GM11168 (cell line): ENCODE measurements at regions not wholly inside any gene's neighbourhood (a gene's known extent, or its start where the extent isn't known, plus 50 kb on each side); places are given as distances from the start of the nearest gene placed in this dataset.
"Not testable (repeated sequence)": the region's sequence is repeated elsewhere in the genome, so short reads cannot be mapped to it uniquely, and the experiment has no call there.

Experiments
- in situ Hi-C: fragments of 300-500 bp; cut with MboI; formaldehyde crosslinking; loops from one replicate; pipeline ENCODE4 v1.12.0; 2022; ENCODE audit warnings: low sequenced_read_pairs; ENCODE audit not compliant: unreplicated experiment

DNA sequence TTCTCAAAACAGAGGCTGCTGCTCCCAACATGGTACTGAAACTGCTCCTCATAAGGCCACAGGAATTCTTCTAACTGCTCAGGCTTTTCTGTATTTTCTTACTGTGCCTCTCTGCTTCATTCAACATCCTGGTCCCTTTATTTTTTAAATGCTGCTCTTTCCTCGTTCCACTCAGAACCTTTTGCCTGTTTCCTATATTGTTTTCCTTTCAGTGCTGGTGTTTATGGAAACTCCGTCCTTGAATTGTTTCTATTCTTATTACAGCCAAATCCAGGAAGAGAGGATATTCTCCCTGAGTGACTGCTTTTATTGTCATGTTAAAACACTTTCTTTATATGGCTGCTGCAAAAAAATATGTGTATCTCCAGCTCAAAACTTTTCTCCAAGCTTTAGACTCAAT is 173.0 kb upstream of the E2F7 start:
- in situ Hi-C loops = no loop called here

- in situ Hi-C loops = no loop called here
These were observed 172.5 kb upstream of the E2F7 start for GRCh38 chr12:77237896-77238295.

GRCh38 chr12:77236066-77236465 is 170.7 kb upstream of the E2F7 start:
- in situ Hi-C loops = no loop called here

DNA sequence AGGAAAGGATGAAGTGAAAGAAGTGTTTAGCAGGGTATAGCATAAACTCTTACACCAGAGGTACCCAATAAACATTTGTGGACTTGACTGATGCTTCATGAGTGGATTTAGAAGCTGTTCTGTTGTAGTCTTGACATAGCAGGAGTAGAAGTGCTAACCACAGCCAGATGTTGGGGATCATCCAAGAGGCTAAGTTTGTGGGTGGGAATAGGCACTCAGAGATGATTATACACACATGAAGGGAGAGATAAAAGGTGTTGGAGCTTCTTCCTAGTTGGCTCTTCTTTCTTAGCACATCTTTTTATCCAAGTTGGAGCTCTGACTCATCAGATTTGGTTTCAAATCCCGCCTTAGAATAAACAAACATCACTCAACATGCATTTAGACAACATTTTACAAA is 166.7 kb upstream of the E2F7 start:
- in situ Hi-C loops = no loop called here

DNA sequence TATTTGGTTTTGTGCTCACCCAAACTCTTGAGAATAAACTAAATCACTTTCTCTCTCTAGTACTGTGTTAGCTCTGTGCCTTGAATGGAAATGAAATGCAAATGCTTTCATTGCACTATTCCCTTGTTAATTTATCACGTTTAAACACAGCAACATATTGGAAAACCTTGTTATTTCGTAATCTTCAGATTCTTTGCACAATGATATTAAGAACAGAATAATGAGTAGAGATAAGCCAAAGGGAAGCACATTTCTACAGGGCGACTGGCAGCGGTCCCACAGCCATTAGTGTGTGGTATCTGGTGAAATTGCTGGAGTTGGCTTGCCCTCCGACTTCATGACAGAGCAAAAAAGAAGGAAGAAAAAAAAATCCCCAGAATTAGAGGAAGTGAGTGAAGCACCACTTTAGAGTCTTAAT is 166.1 kb upstream of the E2F7 start:
- in situ Hi-C loops = no loop called here

GRCh38 chr12:77229640-77230442 is 164.5 kb upstream of the E2F7 start:
- in situ Hi-C loops = no loop called here

DNA sequence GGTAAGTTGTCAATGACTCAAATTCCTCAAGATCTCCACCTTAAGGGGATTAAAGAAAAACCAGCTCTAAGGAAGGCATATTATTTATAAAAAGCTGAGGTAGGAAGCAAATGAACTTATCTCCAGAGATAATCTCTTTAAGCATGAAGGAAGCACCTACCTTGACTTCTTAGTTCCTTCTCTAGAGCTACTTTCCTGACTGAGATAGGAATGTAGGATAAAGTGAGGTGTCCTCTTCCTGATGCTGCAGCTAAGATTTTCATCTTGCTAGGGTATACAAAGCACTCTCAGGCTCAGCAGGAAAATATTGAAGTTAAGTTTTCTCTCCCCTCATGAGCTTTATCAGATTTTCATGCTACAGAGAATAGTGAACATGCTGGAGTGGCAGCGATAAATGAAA is 163.0 kb upstream of the E2F7 start:
- in situ Hi-C loops = no loop called here

- in situ Hi-C loops = no loop called here
These were observed 161.0 kb upstream of the E2F7 start for GRCh38 chr12:77226368-77226767.

DNA sequence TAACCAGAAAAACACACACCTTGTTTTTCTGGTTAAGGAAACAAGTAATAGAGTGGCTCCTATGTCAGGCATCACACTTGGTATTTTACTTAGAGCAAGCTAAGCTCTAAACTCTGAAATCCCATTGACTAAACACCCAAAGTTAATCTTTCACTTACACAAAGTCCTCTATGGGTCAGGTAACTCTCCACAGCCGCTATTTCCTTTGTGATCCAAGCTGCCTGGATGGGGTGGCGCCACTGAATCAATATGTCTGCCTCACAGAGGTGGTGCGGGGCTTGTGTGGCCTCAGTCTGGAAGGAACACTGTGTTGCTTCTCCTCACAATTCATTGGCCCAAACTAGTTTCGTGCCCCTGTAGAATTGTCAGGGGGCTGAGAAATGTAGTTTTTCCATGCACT is 160.0 kb upstream of the E2F7 start:
- in situ Hi-C loops = no loop called here

- in situ Hi-C loops = no loop called here
These were observed 159.0 kb upstream of the E2F7 start for GRCh38 chr12:77224346-77224745.

- in situ Hi-C loops = no loop called here
These were observed 157.0 kb upstream of the E2F7 start for GRCh38 chr12:77222336-77222735.

- in situ Hi-C loops = no loop called here
These were observed 155.2 kb upstream of the E2F7 start for GRCh38 chr12:77220586-77220985.

GRCh38 chr12:77218278-77218677 is 152.9 kb upstream of the E2F7 start:
- in situ Hi-C loops = no loop called here

DNA sequence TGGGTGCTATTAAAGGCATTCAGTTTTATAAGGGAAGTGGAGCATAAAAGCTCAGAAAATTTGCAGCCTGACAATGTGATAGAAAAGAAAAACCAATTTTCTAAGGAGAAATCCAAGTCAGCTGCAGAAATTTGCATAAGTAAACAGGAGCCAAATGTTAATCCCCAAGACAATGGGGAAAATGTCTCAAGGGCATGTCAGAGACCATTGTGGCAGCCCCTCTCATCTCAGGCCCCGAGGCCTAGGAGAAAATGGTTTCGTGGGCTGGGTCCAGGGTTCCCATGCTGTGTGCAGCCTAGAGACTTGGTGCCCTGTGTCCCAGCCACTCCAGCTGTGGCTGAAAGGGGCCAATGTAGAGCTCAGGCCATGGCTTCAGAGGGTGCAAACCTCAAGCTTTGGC is 150.8 kb upstream of the E2F7 start:
- in situ Hi-C loops = not testable (repeated sequence)

GRCh38 chr12:77214136-77214535 is 148.8 kb upstream of the E2F7 start:
- in situ Hi-C loops = no loop called here

- in situ Hi-C loops = no loop called here
These were observed 147.9 kb upstream of the E2F7 start for GRCh38 chr12:77213319-77213718.

DNA sequence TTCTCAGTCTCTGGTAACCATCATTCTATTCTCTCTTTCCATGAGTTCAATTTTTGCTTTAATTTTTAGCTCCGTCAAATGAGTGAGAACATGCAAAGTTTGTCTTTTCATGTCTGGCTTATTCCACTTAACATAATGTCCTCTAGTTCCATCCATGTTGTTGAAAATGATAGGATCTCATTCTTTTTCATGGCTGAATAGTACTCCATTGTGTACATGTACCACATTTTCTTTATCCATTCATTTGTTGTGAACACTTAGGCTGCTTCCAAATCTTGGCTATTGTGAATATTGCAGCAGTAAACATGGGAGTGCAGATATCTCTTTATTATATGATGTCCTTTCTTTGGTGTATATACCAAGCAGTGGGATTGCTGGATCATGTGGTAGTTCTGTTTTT is 145.4 kb upstream of the E2F7 start:
- in situ Hi-C loops = no loop called here

- in situ Hi-C loops = no loop called here
These were observed 138.7 kb upstream of the E2F7 start for GRCh38 chr12:77204083-77204482.

- in situ Hi-C loops = no loop called here
These were observed 137.2 kb upstream of the E2F7 start for GRCh38 chr12:77202457-77203060.

DNA sequence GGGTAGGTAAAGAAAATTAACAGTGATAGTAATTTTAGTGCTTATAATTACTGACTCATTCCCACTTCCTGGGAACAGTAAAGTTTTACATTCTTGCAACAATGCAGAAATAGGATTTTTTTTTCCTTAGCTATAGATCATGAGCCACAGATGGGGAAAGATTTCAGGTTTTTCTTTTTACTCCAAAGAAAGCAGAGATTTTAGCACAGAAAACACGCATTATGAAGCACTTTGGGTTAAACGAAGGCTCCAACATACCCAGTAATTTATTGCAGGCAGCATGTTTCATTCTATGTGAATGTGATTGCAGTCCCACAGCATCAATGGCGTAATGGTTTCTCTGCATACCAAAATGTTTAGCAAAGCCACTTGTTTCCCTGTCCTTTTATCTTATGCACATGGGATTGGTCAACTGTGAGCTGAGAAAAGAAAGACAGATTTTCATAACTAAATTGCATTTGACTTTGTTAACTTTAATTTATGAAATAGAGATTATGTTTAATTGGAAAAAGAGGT is 124.6 kb upstream of the E2F7 start:
- in situ Hi-C loops = no loop called here

GRCh38 chr12:77189458-77189857 is 124.1 kb upstream of the E2F7 start:
- in situ Hi-C loops = no loop called here

DNA sequence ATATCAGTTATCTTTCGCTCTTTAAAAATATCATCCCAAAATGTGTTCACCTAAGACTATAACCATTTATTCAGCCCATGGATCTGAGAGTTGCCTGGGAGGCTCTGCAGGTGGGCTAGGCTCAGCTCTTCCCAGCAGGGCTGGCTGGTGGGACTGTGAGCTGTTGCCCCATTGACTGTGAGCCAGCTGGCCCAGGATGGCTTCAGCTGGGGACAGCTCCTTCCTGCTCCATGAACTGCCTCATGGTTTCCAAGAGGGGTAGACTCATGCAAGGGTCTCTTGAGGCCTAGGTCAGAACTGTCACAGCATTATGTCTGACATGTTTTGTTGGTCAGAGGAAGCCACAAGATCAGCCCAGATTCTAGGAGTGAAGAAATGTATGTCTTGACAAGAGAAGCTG is 114.1 kb upstream of the E2F7 start:
- in situ Hi-C loops = no loop called here
